ENCODE measurements at regions not wholly inside any gene's neighbourhood (a gene's known extent, or its start where the extent isn't known, plus 50 kb on each side); places are given as distances from the start of the nearest gene placed in this dataset.

- CTCF ChIA-PET (ENCODE audit: partially characterized antibody) = interaction anchor here (0.6 to 2.4 kb wide), 4 partner anchors 25 to 686 kb away, joined by 3 to 7 read pairs (median 3); no protein-coding TSS in a partner anchor
- no peaks in the 10 kb centered on the region for H3K79me1 ChIP-seq (ENCODE audit: low read depth, low read length)
- TF ChIP-seq ZNF274 (IDR thresholded peaks at IDR 0.05; ENCODE audit: borderline replicate concordance, extremely low read depth, low read length) (no peak), TCF12 (IDR thresholded peaks at IDR 0.05; ENCODE audit: low read depth, low read length) (no peak), CEBPB (IDR thresholded peaks at IDR 0.05; ENCODE audit: low read depth, low read length) (no peak), GABPA (IDR thresholded peaks at IDR 0.05; ENCODE audit: borderline replicate concordance, insufficient read depth, low read length) (no peak), SAP30 (IDR thresholded peaks at IDR 0.05; ENCODE audit: insufficient read depth, insufficient replicate concordance, low read length) (no peak), SIX5 (IDR thresholded peaks at IDR 0.05; ENCODE audit: low read depth, low read length) (no peak), EP300 (IDR thresholded peaks at IDR 0.05; ENCODE audit: borderline replicate concordance in 1 of 2, low read depth in 2 of 2, low read length in 2 of 2) (no peak), BACH1 (IDR thresholded peaks at IDR 0.05; ENCODE audit: low read length) (no peak), MAX (IDR thresholded peaks at IDR 0.05) (no peak), RFX5 (IDR thresholded peaks at IDR 0.05; ENCODE audit: borderline replicate concordance, low read depth, low read length) (no peak), CREB1 (IDR thresholded peaks at IDR 0.05) (no peak), ATF3 (IDR thresholded peaks at IDR 0.05; ENCODE audit: insufficient read depth, low read depth, low read length) (no peak), SIN3A (conservative IDR thresholded peaks at IDR 0.05 in 1 of 2, IDR thresholded peaks at IDR 0.05 in 1 of 2; ENCODE audit: low read depth in 1 of 2, low read length in 2 of 2) (no peak), TEAD4 (IDR thresholded peaks at IDR 0.05; ENCODE audit: low read depth, low read length) (no peak)
Observed at GRCh38 chr3:116994351-116994879, 284.8 kb downstream of the TUSC7 start.

More at GRCh38 chr3:116994351-116994879, 284.8 kb downstream of the TUSC7 start:
- H4K8ac ChIP-seq (ENCODE audit: extremely low read depth, insufficient read depth, low read length) = no peak overlapping the region
- H3K27ac ChIP-seq (ENCODE audit: low read depth, low read length) = no peak overlapping the region
- H2BK5ac ChIP-seq (ENCODE audit: low read depth, low read length) = no peak overlapping the region
- H3K14ac ChIP-seq (ENCODE audit: insufficient read length) = no peak overlapping the region
- no peak overlapping the region for H4K91ac ChIP-seq (replicated peaks; ENCODE audit: insufficient read length, low read length)
- H3K9me3 ChIP-seq (ENCODE audit: insufficient read depth in 2 of 2, low read depth in 1 of 2, low read length in 1 of 2) = no peaks in the 10 kb centered on the region
- H2AFZ ChIP-seq (ENCODE audit: low read length) = no peak overlapping the region
- no peak overlapping the region for H4K5ac ChIP-seq (ENCODE audit: insufficient read length, low read depth, low read length)
- no peak overlapping the region for H3K9ac ChIP-seq (replicated peaks in 1 of 4; ENCODE audit: extremely low read depth in 1 of 4, low read depth in 3 of 4, low read length in 3 of 4)
- POLR2A ChIA-PET (ENCODE audit: partially characterized antibody) = interaction anchor here (0.6 kb wide), 1 partner anchor 8 kb away, joined by 3 read pairs; no protein-coding TSS in a partner anchor
- no peaks in the 10 kb centered on the region for H3K4me1 ChIP-seq (replicated peaks in 1 of 4; ENCODE audit: control insufficient read depth in 3 of 4, insufficient read depth in 4 of 4, low read length in 3 of 4)
- H3K27me3 ChIP-seq (replicated peaks in 1 of 4; ENCODE audit: control insufficient read depth in 3 of 4, extremely low read depth in 1 of 4, insufficient read depth in 3 of 4, low read length in 3 of 4) = no peaks in the 10 kb centered on the region
- FAIRE-seq = no peak
- H2BK120ac ChIP-seq (replicated peaks; ENCODE audit: low read depth, low read length) = no peak overlapping the region
- DNase-seq (ENCODE audit: low read depth in 1 of 2, low spot score in 2 of 2) = no peak
- H4K20me1 ChIP-seq (replicated peaks in 1 of 2; ENCODE audit: control insufficient read depth in 1 of 2, insufficient read depth in 2 of 2, low read length in 2 of 2) = no peaks in the 10 kb centered on the region
- WGBS, 2 experiments (ENCODE audit: extremely low coverage in 1 of 2, insufficient coverage in 1 of 2, insufficient read length in 1 of 2, insufficient replicate concordance in 2 of 2, low coverage in 1 of 2, low lambda C conversion rate in 2 of 2, missing lambda C conversion rate in 1 of 2) = 68% methylated on average over 3 of the region's 3 CpGs; no CpG with 5 or more reads in 1 of the 2 experiments
- no peak overlapping the region for H3K23ac ChIP-seq (ENCODE audit: insufficient read length)
- H2BK12ac ChIP-seq (ENCODE audit: low read depth, low read length) = no peak overlapping the region
- H2AK5ac ChIP-seq (ENCODE audit: low read depth, low read length) = no peak overlapping the region
- H3K36me3 ChIP-seq (ENCODE audit: control insufficient read depth in 2 of 4, insufficient read depth in 4 of 4, low read length in 3 of 4) = no peaks in the 10 kb centered on the region
- no peak overlapping the region for H3K18ac ChIP-seq (ENCODE audit: extremely low read depth, low read length)
- H2BK15ac ChIP-seq (ENCODE audit: low read length) = no peak overlapping the region
- no peak overlapping the region for H3K4ac ChIP-seq (replicated peaks; ENCODE audit: insufficient read length, low read depth, low read length)
- no peaks in the 10 kb centered on the region for H3K79me2 ChIP-seq (ENCODE audit: control insufficient read depth in 1 of 2, insufficient read depth in 2 of 2, low read length in 2 of 2)
- no peak overlapping the region for H3K4me2 ChIP-seq (ENCODE audit: insufficient read depth in 1 of 2, low read depth in 2 of 2, low read length in 2 of 2)
- H3K56ac ChIP-seq (replicated peaks; ENCODE audit: insufficient read length, low read depth, low read length) = no peak overlapping the region
- H3K23me2 ChIP-seq (ENCODE audit: low read depth, low read length) = no peaks in the 10 kb centered on the region
- no peak overlapping the region for H2BK20ac ChIP-seq (ENCODE audit: low read length)
- no peak overlapping the region for H3K4me3 ChIP-seq (ENCODE audit: extremely low read depth in 1 of 4, insufficient read depth in 2 of 4, low read depth in 3 of 4, low read length in 4 of 4)
